Effector memory CD8-positive, alpha-beta T cell (primary cell): ENCODE measurements at regions not wholly inside any gene's neighbourhood (a gene's known extent, or its start where the extent isn't known, plus 50 kb on each side); places are given as distances from the start of the nearest gene placed in this dataset.

ENCODE experiments used
- ATAC-seq: fragments of 150-1000 bp; cut with Tn5 transposase; replicated peaks from 2 replicates; pipeline ENCODE4 v1.10.0; 2021; ENCODE audit warnings: mild to moderate bottlenecking, moderate library complexity
- DNase-seq, 3 experiments: peaks; one replicate each; pipeline ENCODE4 v3.0.0; 2021
- H3K27ac Mint-ChIP-seq, 2 donors: one replicate each; pipeline ENCODE4 v1.8.0; 2022; ENCODE audit warnings: mild to moderate bottlenecking in 2 of 2, mixed read lengths in 2 of 2, moderate library complexity in 2 of 2
- H3K27me3 Mint-ChIP-seq, 2 donors: one replicate each; pipeline ENCODE4 v1.8.0; 2022; ENCODE audit warnings: mixed read lengths in 2 of 2
- H3K36me3 Mint-ChIP-seq: one replicate; pipeline ENCODE4 v1.8.0; 2022; ENCODE audit warnings: mild to moderate bottlenecking, moderate library complexity, mixed read lengths; ENCODE audit not compliant: insufficient read depth
- H3K4me1 Mint-ChIP-seq, 2 donors: one replicate each; pipeline ENCODE4 v1.8.0; 2022; ENCODE audit warnings: low read depth in 2 of 2, mixed read lengths in 2 of 2
- H3K4me3 Mint-ChIP-seq, 2 donors: one replicate each; pipeline ENCODE4 v1.8.0; 2022; ENCODE audit warnings: mild to moderate bottlenecking in 2 of 2, mixed read lengths in 2 of 2, moderate library complexity in 2 of 2
- H3K9me3 Mint-ChIP-seq, 2 donors: one replicate each; pipeline ENCODE4 v1.8.0; 2022; ENCODE audit warnings: mixed read lengths in 2 of 2

DNA sequence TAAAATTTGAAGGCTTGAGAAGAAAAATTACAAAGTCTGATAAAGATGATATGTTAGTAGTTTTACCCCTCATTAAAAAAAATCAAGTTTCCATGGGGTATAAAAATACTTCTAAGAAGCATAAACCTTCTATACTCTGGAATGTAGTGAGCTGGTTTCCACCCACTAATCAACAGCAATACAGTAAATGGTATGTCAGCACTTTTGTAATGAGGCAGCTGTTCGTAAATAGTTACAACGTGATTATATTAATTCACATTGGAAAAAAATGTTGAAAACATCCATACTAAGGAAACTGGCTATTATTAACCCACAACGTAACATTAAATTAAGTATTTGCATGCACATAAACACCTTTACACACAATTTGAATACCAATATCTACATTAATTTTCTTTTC, 283.1 kb upstream of the FAM174A start:
- Mint-ChIP-seq H3K27ac (no peak overlapping the region), H3K27me3 (no peaks in the 10 kb centered on the region), H3K4me3 (no peak overlapping the region), H3K9me3 (peaks cover 0 to 9% of the 10 kb centered on the region in 2 donors), H3K4me1 (no peaks in the 10 kb centered on the region), H3K36me3 (no peaks in the 10 kb centered on the region)
- DNase-seq (no peak), ATAC-seq (no peak)

DNA sequence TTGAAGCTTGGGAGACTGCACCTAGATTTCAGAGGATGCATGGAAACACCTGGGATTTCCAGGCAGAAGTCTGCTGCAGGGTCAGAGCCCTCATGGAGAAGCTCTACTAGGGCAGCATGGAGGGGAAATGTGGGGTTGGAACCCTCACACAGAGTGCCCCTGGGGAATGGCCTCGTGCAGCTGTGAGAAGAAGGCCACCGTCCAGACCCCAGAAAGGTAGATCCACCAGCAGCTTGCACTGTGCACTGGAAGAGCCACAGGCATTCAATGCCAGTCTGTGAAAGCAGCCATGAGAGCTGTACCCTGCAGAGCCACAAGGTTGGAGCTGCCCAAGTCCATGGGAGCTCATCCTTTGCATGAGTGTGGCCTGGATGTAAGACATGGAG, 285.3 kb upstream of the FAM174A start:
- Mint-ChIP-seq H3K4me1 (no peaks in the 10 kb centered on the region), H3K4me3 (no peak overlapping the region), H3K27ac (no peak overlapping the region), H3K27me3 (no peaks in the 10 kb centered on the region), H3K36me3 (no peaks in the 10 kb centered on the region), H3K9me3 (peaks cover 2 to 9% of the 10 kb centered on the region in 2 donors)
- ATAC-seq (no peak), DNase-seq (no peak)

DNA sequence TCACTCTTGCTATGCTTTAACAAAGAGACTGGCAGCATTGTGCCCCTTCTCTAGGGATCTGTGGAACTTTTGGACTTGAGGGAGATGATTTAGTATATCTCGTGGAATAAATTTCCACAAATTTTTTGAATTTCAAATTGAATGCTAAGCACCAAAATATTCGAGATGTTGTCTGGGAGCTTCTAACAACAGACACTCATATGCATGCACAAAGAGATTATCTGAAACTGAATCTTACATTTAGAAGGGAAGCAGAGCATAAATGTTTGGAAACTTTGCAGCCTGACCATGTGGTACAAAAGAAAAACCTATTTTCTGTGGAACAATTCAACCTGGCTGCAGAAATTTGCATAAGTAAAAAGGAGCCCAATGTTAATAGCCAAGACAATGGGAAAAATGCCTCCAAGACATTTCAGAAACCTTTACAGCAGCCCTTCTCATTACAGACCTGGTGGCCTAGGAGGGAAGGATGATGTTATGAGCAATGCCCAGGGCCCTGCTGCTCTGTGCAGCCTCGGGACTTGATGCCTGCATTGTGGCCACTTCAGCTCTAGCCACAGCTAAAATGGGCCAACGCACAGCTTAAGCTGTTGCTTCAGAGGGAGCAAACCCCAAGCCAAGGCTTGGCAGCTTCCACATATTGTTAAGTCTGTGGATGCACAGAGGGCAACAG, 285.8 kb upstream of the FAM174A start:
- H3K4me3 Mint-ChIP-seq, result no peak overlapping the region
- ATAC-seq (no peak), DNase-seq (no peak)
- no peaks in the 10 kb centered on the region for H3K36me3 Mint-ChIP-seq
- no peak overlapping the region for H3K27ac Mint-ChIP-seq
- H3K9me3 Mint-ChIP-seq, result peaks cover 2 to 9% of the 10 kb centered on the region in 2 donors
- H3K27me3 Mint-ChIP-seq, result no peaks in the 10 kb centered on the region
- no peaks in the 10 kb centered on the region for H3K4me1 Mint-ChIP-seq

DNA sequence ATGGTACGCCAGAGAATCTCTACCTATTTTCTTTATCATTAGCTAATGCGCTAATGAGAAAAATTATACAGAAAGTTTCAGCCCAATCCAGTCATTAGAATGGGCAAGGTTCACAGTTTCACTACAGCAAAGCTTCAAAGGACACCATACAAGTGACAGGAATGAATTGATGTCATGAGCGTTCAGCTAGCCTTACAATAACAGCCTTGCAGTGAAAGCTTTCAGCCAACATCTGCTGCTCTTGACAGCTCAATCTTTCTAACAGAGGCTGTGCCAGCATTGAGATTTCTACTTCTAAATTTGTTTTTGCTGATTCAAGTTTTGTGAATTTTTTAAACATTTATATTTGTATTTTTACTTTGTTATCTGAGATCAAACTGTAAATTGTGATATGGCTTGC, 302.4 kb upstream of the FAM174A start:
- H3K36me3 Mint-ChIP-seq, result no peaks in the 10 kb centered on the region
- DNase-seq (no peak), ATAC-seq (no peak)
- no peaks in the 10 kb centered on the region for H3K4me1 Mint-ChIP-seq
- no peaks in the 10 kb centered on the region for H3K27me3 Mint-ChIP-seq
- no peak overlapping the region for H3K27ac Mint-ChIP-seq
- no peak overlapping the region for H3K4me3 Mint-ChIP-seq
- H3K9me3 Mint-ChIP-seq, result peaks cover 5 to 6% of the 10 kb centered on the region in 2 donors

GRCh38 chr5:100188778-100189177, 346.4 kb upstream of the FAM174A start:
- Mint-ChIP-seq H3K9me3 (peaks cover 0 to 1% of the 10 kb centered on the region in 2 donors), H3K4me1 (no peaks in the 10 kb centered on the region), H3K27me3 (no peaks in the 10 kb centered on the region), H3K27ac (no peak overlapping the region), H3K36me3 (no peaks in the 10 kb centered on the region), H3K4me3 (no peak overlapping the region)
- ATAC-seq (no peak), DNase-seq (no peak)

GRCh38 chr5:100188339-100188738, 346.8 kb upstream of the FAM174A start:
- Mint-ChIP-seq H3K4me1 (no peaks in the 10 kb centered on the region), H3K27ac (no peak overlapping the region), H3K9me3 (no peaks in the 10 kb centered on the region), H3K4me3 (no peak overlapping the region), H3K36me3 (no peaks in the 10 kb centered on the region), H3K27me3 (no peaks in the 10 kb centered on the region)
- ATAC-seq (no peak), DNase-seq (no peak)

- no peaks in the 10 kb centered on the region for H3K4me1 Mint-ChIP-seq
- H3K9me3 Mint-ChIP-seq, result no peaks in the 10 kb centered on the region
- no peak overlapping the region for H3K4me3 Mint-ChIP-seq
- H3K27ac Mint-ChIP-seq, result no peak overlapping the region
- H3K27me3 Mint-ChIP-seq, result no peaks in the 10 kb centered on the region
- DNase-seq (no peak), ATAC-seq (no peak)
- no peaks in the 10 kb centered on the region for H3K36me3 Mint-ChIP-seq
These were observed 349.0 kb upstream of the FAM174A start for GRCh38 chr5:100186181-100186580.

- H3K27ac Mint-ChIP-seq, result no peak overlapping the region
- no peaks in the 10 kb centered on the region for H3K36me3 Mint-ChIP-seq
- DNase-seq (no peak), ATAC-seq (no peak)
- H3K9me3 Mint-ChIP-seq, result peaks cover 2 to 7% of the 10 kb centered on the region in 2 donors
- H3K4me3 Mint-ChIP-seq, result no peak overlapping the region
- H3K4me1 Mint-ChIP-seq, result no peaks in the 10 kb centered on the region
- H3K27me3 Mint-ChIP-seq, result no peaks in the 10 kb centered on the region
These were observed 352.8 kb upstream of the FAM174A start for GRCh38 chr5:100182402-100182801.

DNA sequence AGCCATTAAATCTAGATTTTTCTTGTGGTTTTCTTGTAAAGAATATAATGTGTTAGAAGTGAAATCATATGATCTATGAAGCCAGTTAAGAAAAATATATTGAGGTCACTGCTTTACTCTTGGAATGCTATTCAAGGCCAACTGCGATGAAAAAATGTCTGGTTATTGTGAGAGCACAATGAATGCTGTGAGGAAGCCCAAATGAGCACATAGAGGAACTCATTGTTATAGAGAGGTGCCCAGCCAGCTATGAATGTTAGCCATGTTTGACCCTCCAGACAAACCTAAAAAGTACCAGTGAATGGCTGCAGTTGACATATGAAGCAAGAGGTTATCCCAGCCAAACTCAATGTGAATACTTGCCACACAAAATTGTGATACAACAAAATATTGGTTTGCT, 359.8 kb upstream of the FAM174A start:
- Mint-ChIP-seq H3K36me3 (no peaks in the 10 kb centered on the region), H3K27ac (no peak overlapping the region), H3K4me1 (no peaks in the 10 kb centered on the region), H3K4me3 (no peak overlapping the region), H3K27me3 (no peaks in the 10 kb centered on the region), H3K9me3 (peaks cover 3 to 16% of the 10 kb centered on the region in 2 donors)
- ATAC-seq (no peak), DNase-seq (no peak)

DNA sequence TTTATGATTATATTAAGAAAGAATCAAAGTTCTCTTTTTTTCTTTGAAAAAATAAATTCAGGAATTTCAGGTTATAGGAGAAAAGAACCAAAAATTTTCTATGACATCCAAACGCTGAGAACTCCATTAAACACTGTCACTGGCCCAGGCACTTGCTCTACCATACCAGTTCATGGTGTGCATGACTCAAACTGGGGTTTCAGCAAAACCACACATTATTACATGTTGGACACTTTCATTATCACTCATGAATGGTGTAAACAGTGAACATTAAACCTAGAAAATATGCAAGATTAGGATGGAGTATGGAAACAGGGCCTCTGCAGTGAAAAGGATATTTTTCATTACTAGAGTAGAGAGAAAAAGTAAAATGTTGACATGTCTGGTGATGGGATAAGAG, 369.9 kb upstream of the FAM174A start:
- Mint-ChIP-seq H3K4me3 (no peak overlapping the region), H3K4me1 (no peaks in the 10 kb centered on the region), H3K36me3 (no peaks in the 10 kb centered on the region), H3K9me3 (peaks cover 0 to 7% of the 10 kb centered on the region in 2 donors), H3K27ac (no peak overlapping the region), H3K27me3 (no peaks in the 10 kb centered on the region)
- no peak for DNase-seq
- ATAC-seq, result no peak

DNA sequence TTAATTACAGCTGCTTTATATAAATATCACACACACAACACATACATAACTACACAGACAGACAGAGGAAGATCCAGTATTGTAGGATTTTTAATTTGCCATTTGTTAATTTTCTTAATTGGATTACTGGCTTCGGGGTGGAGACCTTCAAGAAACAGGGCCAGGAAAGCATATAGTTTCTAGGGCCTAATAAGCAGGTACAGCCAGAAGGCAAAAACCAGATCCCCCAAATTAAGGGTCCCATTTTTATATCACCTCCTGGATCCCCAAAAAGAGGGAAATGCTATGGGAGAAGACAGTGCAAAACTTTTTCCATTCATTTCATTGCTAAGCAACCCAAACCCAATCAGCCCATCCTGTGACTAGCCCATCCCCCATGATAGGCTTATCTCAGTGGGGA, 373.3 kb upstream of the FAM174A start:
- Mint-ChIP-seq H3K4me1 (no peaks in the 10 kb centered on the region), H3K36me3 (no peaks in the 10 kb centered on the region), H3K4me3 (no peak overlapping the region), H3K27ac (no peak overlapping the region), H3K27me3 (no peaks in the 10 kb centered on the region), H3K9me3 (peaks cover 0 to 6% of the 10 kb centered on the region in 2 donors)
- no peak for ATAC-seq
- no peak for DNase-seq

- H3K9me3 Mint-ChIP-seq, result peaks cover 0 to 5% of the 10 kb centered on the region in 2 donors
- no peak overlapping the region for H3K27ac Mint-ChIP-seq
- H3K4me3 Mint-ChIP-seq, result no peak overlapping the region
- no peaks in the 10 kb centered on the region for H3K4me1 Mint-ChIP-seq
- no peaks in the 10 kb centered on the region for H3K27me3 Mint-ChIP-seq
- DNase-seq, result no peak
- H3K36me3 Mint-ChIP-seq, result no peaks in the 10 kb centered on the region
- ATAC-seq, result no peak
These were observed 378.1 kb upstream of the FAM174A start for GRCh38 chr5:100157066-100157465.

DNA sequence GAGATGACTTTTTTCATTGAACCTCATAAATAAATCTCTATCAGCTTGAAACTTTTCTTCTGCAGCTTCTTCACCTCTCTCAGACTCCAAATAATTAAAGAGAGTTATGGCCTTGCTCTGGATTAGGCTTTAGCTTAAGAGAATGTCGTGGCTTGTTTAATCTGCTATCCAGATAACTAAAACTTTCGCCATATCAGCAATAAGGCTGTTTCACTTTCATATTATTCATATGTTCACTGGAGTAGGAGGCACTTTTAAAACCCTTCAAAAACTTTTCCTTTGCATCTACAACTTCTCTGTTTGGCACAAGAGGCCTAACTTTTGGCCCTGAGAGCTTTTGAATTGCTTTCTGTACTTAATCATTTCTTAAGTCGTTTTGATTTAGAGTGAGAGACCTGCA, 386.9 kb upstream of the FAM174A start:
- no peak for ATAC-seq
- no peaks in the 10 kb centered on the region for H3K27me3 Mint-ChIP-seq
- H3K4me1 Mint-ChIP-seq, result no peaks in the 10 kb centered on the region

DNA sequence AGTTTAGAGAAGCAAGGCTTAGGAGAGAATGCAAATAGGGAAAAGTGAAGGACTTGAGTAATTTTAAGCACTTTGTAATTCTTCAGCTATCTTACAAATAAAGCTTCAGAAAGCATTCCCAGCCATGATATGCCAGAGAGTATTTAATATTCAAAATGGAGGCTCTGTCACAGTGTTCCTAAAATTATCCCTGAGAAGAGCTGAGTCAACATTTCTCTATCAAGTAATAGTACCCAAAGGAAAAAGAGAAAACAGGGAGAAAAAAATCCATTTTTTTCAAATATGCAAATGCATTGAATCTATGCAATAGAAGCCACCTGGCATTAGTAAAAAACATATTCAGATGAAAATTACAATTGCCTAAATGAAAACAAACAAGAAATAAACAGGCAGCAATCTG, 392.6 kb upstream of the FAM174A start:
- DNase-seq (no peak), ATAC-seq (no peak)
- no peaks in the 10 kb centered on the region for H3K36me3 Mint-ChIP-seq
- H3K27ac Mint-ChIP-seq, result no peak overlapping the region
- no peaks in the 10 kb centered on the region for H3K4me1 Mint-ChIP-seq
- peaks cover 0 to 1% of the 10 kb centered on the region in 2 donors for H3K9me3 Mint-ChIP-seq
- H3K4me3 Mint-ChIP-seq, result no peak overlapping the region
- no peaks in the 10 kb centered on the region for H3K27me3 Mint-ChIP-seq

More for the DNA sequence above, 386.9 kb upstream of the FAM174A start:
- Mint-ChIP-seq H3K4me3 (no peak overlapping the region), H3K9me3 (peaks cover 0 to 2% of the 10 kb centered on the region in 2 donors), H3K27ac (no peak overlapping the region), H3K36me3 (no peaks in the 10 kb centered on the region)
- DNase-seq, result no peak

- no peak overlapping the region for H3K27ac Mint-ChIP-seq
- DNase-seq (no peak), ATAC-seq (no peak)
- no peak overlapping the region for H3K4me3 Mint-ChIP-seq
- peaks cover 0 to 8% of the 10 kb centered on the region in 2 donors for H3K9me3 Mint-ChIP-seq
- no peaks in the 10 kb centered on the region for H3K4me1 Mint-ChIP-seq
- no peaks in the 10 kb centered on the region for H3K27me3 Mint-ChIP-seq
- no peaks in the 10 kb centered on the region for H3K36me3 Mint-ChIP-seq
These were observed 404.0 kb upstream of the FAM174A start for GRCh38 chr5:100131161-100131560.
